ENCODE measurements at regions not wholly inside any gene's neighbourhood (a gene's known extent, or its start where the extent isn't known, plus 50 kb on each side); places are given as distances from the start of the nearest gene placed in this dataset.

DNA sequence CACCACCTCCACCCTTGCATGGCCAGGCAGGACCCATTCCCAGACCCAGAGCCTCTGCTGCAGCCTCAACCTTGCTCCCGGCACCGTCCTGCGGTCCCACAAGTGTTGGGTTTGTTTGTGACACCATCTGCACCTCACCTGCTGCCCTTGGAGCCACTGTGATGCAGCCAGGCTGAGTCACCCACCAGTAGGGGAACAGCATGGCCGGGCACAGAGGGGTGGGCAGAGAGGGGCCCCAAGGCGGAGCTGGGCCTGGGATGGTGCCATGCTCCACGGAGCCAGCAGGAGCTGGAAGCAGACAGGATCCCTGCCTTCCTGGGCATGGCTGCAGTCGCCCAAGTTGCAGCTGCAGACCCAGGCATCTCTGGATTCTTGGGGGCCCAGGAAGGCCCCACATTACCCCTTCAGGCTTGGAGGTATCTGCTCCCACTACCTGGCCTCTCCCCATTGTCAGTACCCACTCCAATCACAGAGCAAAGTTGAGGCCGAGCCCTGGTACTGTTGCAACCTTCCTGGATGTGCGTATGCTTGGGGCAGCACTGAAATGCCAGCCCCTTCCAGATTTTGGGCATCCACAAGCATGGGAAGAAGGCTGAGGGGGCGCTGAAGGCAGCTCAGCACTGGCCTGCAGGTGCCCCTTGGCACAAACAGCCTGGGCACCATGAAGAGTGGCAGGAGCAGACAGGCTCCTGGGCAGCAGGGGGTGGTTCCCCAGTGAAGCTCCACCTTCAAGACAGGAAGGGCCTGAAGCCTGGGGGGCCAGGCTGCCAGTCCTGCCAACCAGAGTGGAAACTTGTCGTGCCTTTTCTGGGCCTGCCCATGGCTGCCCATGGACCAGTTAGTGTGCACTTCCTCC, 172.8 kb downstream of the MATN1 start:
- no peak for TF ChIP-seq EZH2 (IDR thresholded peaks at IDR 0.05; ENCODE audit: borderline replicate concordance, insufficient read depth, low read length, poor library complexity, severe bottlenecking)
- TF ChIP-seq, protein P1, sequence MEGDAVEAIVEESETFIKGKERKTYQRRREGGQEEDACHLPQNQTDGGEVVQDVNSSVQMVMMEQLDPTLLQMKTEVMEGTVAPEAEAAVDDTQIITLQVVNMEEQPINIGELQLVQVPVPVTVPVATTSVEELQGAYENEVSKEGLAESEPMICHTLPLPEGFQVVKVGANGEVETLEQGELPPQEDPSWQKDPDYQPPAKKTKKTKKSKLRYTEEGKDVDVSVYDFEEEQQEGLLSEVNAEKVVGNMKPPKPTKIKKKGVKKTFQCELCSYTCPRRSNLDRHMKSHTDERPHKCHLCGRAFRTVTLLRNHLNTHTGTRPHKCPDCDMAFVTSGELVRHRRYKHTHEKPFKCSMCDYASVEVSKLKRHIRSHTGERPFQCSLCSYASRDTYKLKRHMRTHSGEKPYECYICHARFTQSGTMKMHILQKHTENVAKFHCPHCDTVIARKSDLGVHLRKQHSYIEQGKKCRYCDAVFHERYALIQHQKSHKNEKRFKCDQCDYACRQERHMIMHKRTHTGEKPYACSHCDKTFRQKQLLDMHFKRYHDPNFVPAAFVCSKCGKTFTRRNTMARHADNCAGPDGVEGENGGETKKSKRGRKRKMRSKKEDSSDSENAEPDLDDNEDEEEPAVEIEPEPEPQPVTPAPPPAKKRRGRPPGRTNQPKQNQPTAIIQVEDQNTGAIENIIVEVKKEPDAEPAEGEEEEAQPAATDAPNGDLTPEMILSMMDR (IDR thresholded peaks at IDR 0.05; ENCODE audit: poor library complexity, severe bottlenecking): no peak
- TF ChIP-seq, protein P2, sequence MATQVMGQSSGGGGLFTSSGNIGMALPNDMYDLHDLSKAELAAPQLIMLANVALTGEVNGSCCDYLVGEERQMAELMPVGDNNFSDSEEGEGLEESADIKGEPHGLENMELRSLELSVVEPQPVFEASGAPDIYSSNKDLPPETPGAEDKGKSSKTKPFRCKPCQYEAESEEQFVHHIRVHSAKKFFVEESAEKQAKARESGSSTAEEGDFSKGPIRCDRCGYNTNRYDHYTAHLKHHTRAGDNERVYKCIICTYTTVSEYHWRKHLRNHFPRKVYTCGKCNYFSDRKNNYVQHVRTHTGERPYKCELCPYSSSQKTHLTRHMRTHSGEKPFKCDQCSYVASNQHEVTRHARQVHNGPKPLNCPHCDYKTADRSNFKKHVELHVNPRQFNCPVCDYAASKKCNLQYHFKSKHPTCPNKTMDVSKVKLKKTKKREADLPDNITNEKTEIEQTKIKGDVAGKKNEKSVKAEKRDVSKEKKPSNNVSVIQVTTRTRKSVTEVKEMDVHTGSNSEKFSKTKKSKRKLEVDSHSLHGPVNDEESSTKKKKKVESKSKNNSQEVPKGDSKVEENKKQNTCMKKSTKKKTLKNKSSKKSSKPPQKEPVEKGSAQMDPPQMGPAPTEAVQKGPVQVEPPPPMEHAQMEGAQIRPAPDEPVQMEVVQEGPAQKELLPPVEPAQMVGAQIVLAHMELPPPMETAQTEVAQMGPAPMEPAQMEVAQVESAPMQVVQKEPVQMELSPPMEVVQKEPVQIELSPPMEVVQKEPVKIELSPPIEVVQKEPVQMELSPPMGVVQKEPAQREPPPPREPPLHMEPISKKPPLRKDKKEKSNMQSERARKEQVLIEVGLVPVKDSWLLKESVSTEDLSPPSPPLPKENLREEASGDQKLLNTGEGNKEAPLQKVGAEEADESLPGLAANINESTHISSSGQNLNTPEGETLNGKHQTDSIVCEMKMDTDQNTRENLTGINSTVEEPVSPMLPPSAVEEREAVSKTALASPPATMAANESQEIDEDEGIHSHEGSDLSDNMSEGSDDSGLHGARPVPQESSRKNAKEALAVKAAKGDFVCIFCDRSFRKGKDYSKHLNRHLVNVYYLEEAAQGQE (IDR thresholded peaks at IDR 0.05; ENCODE audit: borderline replicate concordance): no peak
- no peak for TF ChIP-seq EP300 (conservative IDR thresholded peaks at IDR 0.05; ENCODE audit: poor library complexity, severe bottlenecking)
- TF ChIP-seq POLR2AphosphoS5 (IDR thresholded peaks at IDR 0.05): no peak
- no peak for TF ChIP-seq RAD21 (conservative IDR thresholded peaks at IDR 0.05)
- no peak for TF ChIP-seq TAF1 (IDR thresholded peaks at IDR 0.05; ENCODE audit: low read depth)

Data from neural cell (in vitro differentiated cells).